SH-SY5Y (cell line): ENCODE measurements at regions not wholly inside any gene's neighbourhood (a gene's known extent, or its start where the extent isn't known, plus 50 kb on each side); places are given as distances from the start of the nearest gene placed in this dataset.

Experiments used
- GATA2 ChIP-seq: IDR thresholded peaks from 2 replicates; pipeline ENCODE4 v1.6.1; 2011; ENCODE audit warnings: mild to moderate bottlenecking, low read depth, low read length
- GATA3 ChIP-seq: IDR thresholded peaks from 2 replicates; pipeline ENCODE4 v1.6.1; 2011; ENCODE audit warnings: low read depth, mild to moderate bottlenecking, low read length, moderate library complexity

- no peak for TF ChIP-seq GATA3
- TF ChIP-seq GATA2, result no peak
Observed at GRCh38 chr5:89457411-89458331, 574.7 kb upstream of the MEF2C start.

GRCh38 chr5:89452081-89452480, 569.1 kb upstream of the MEF2C start:
- TF ChIP-seq GATA2 (no peak), GATA3 (no peak)

GRCh38 chr5:89451263-89451662, 568.3 kb upstream of the MEF2C start:
- TF ChIP-seq GATA2 (no peak), GATA3 (no peak)

- no peak for TF ChIP-seq GATA2
- TF ChIP-seq GATA3, result no peak
Observed at GRCh38 chr5:89450149-89450538, 567.2 kb upstream of the MEF2C start.

- peak; percentile 52; the same call in 1 of the 2 replicates for TF ChIP-seq GATA2
- TF ChIP-seq GATA3, result no peak
Observed at GRCh38 chr5:89449392-89450148, 566.6 kb upstream of the MEF2C start.

- TF ChIP-seq GATA3 (no peak), GATA2 (no peak)
Observed at GRCh38 chr5:89447027-89447426, 564.0 kb upstream of the MEF2C start.

GRCh38 chr5:89445106-89445745, 562.2 kb upstream of the MEF2C start:
- TF ChIP-seq GATA2 (no peak), GATA3 (no peak)

GRCh38 chr5:89444088-89444487, 561.1 kb upstream of the MEF2C start:
- TF ChIP-seq GATA2 (no peak), GATA3 (no peak)

- TF ChIP-seq GATA3 (no peak), GATA2 (no peak)
Observed at GRCh38 chr5:89443508-89443907, 560.5 kb upstream of the MEF2C start.

- no peak for TF ChIP-seq GATA3
- no peak for TF ChIP-seq GATA2
Observed at GRCh38 chr5:89441965-89442364, 559.0 kb upstream of the MEF2C start.

GRCh38 chr5:89440670-89441069, 557.7 kb upstream of the MEF2C start:
- no peak for TF ChIP-seq GATA2
- TF ChIP-seq GATA3, result no peak

GRCh38 chr5:89437450-89438435, 554.8 kb upstream of the MEF2C start:
- TF ChIP-seq GATA3 (no peak), GATA2 (no peak)

- TF ChIP-seq GATA2, result no peak
- TF ChIP-seq GATA3, result no peak
Observed at GRCh38 chr5:89436464-89436863, 553.5 kb upstream of the MEF2C start.

- TF ChIP-seq GATA3, result no peak
Observed at GRCh38 chr5:89435347-89435746, 552.4 kb upstream of the MEF2C start.
